ENCODE measurements at regions not wholly inside any gene's neighbourhood (a gene's known extent, or its start where the extent isn't known, plus 50 kb on each side); places are given as distances from the start of the nearest gene placed in this dataset.
A peak's percentile ranks its signal among the peaks of the same experiment; 100 is the strongest.

DNA sequence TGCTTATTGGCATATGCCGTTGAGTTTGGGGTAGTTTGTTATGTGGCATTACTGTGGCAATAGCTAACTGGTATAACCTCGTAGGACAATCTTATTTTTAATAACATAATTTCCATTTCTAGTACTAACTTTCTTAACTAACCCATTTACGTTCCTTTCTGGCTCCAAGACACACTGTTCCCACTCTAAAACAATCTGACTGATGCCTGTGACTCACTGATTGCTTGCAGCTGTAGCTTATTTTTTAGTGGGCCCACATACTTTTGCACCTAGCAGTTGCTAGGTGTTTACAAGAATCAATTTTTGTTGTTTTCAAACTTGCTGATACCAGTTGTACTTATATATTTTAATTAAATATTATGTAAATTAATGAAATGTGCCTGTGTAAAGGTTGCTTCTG lies 52.2 kb downstream of the FAT3 start:
- DNase-seq = peak in 2 of 3 donors; percentile 15

DNA sequence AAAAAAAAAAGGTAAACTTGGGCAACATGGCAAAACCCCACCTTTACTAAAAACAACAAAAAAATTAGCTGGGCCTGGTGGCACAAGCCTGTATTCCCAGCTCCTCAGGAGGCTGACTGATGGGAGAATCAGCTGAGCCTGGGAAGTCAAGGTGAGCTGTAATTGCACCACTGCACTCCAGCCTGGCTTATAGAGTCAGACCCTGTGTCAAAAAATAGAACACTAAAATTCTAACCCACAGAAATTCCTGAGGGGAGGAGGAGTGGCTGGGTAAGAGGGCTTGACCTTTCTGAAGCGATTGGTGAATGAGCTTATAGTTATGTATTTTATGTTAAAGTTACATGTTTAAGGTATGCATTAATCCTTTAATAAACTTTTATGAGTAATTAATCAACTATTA lies 53.3 kb downstream of the FAT3 start:
- DNase-seq = no peak

DNA sequence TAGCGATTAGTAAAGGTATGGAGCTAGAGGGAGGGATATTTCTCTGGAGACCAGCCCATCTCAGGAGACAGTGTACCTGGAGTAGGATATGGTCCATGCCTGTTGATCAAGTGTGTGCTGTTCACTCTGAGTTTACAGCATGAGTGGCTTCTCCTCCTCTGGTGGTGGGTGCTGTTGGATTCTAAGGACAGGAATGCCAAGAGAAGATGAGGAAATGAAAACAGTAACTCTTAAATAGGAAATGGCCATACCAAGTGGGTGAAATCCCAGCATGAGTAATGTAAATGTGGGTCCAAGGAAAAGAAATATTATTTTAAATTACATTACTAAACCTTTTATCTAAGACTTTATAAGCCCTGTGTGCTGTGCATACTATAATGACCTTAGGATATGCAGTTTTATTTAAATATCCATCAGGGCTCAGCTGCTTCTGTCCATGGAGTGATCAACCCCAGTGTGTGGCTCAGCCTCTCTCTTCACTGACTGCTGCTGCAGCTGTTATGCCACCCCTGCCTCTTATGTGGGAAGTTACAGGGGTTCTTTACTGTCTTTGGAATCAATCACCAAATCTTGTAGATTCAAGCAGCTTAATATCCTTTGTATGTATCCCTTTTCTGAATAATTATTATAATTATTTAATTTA lies 54.3 kb downstream of the FAT3 start:
- no peak for DNase-seq

DNA sequence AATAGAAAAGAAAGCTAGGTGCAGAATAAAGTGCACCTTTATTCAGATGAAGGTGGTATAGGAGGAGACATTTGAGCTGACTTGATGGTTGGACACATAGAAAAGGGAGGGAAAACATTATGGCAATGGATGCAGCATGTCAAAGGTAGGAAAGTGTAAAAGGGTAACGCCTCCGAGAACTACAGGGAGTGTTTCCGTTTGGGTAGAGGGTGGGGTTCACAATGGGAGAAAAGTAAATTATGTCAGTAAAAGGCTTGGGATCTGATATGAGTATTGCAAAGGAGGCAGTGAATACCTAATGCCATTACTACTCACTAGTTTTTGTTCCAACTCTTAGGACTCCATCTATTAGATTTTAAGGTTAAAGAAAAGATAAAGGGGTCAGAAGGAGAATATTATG lies 59.5 kb downstream of the FAT3 start:
- DNase-seq = no peak

DNA sequence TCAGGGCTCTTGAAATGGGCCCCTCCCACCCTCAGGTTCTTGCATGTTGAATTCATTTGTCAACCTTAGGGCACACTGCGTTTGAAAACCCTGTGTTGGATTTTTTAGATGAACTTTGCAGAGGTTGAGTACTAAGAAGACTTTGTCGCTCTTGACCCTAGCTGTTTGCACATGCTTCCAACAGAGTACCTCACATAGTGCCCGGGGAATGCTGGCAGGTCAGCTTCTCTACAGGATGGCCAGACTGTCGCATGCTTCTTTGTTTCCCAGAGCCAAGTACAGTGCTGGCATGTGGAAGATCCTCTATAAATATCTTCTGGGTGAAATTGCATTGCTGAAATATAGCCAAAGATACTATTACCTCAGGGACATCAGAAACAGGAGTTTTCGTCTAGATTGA lies 59.9 kb downstream of the FAT3 start:
- no peak for DNase-seq

DNA sequence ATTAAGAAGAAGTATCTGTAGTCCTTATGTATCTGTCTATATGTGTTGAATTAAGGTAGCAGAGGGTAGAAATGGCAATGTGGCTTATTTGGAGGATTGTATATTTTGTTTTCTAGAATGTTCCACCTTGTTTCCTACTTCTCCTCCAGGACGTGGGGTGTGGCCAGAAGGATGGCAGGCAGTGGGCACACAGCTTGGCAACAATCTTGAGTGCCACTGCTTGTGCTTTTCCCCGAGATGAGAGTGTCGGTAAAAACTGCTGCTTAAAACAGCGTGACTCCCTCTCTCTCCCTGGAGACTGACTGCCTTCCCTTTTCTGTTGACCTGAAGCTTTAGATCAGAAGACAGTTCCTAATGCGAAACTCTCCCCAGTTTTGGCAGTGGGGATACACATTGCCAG lies 61.2 kb downstream of the FAT3 start:
- no peak for DNase-seq

DNA sequence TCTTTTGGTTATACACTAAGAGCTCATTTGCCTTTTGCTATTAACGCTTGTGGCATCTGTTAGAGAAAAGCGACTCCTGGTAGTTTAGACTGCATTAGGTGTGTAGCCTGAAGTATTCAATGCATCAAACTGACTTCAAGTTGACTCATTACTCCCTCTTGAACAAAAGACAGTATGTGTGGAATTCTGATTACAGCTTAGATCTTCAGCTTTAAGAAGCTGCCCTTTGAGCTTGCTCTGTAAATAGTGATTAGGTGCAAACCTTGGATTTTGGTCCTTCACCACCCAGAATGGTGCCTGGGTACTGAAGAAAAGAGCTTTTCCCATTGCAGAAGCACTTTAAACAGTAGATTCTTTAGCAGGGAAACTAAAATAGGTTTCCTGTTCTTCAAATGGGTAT lies 62.1 kb downstream of the FAT3 start:
- DNase-seq = no peak

DNA sequence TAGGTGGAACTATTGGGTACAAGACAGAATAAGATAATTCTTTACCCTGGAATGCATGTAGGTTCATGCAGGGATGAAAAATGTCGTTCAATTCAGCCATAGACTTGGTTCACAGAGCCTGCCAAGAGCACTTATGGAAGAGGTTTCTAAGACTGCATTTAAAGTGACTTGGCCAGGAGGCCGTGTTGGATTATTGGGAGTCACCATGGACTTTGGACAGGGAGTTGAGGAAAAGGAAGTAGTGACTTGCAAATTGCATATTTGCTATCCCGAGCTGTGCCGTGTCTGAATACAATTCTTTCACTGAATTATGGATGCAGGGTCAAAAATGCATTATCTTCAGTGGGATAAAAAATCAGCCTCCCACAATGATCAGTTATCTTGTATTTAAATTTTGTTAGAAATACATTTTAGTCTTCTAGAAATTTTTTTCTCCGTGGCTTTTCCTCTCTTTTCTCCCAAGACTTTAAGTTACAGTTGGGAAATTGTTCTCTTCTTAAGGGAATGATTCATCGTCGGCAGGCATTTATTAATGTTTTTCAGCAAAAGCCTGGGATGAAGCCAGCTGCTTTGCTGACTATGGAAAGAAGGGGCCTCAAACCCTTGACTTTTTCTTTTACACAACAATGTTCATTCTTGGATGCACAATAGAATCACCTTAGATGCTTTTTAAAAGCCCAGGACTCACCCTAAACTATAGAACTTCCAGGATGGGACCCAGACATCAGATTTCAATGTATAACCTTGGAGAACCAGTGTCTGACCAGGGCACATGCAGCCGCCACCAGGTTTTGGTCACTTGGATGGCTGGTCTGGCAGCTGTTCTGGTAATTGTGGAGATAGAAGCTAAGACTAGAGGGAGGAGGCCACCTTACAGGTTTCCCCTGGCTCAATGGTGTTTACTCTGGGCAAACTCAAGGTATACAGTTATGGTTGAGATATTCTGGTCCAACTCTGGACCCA lies 70.8 kb downstream of the FAT3 start:
- peak in 1 of 3 donors; percentile 36 for DNase-seq

DNA sequence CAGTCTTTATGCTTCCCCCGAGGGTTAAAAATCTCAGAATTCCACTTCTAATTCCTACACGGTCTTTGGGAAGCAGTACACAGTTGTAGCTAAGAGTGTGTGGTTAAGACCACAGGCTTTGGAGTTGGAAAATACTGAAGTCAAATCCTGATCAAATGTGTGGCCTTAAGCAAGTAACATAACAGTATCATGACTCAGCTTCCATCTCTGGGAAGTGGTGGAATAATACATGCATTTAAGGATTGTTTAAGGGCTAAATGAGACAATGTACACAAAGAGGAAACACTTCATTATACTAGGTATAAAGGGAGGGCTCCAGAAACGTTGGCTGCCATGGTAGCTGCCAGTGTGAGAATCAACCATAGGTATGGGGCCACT lies 71.5 kb downstream of the FAT3 start:
- DNase-seq = peak in 1 of 3 donors; percentile 81

DNA sequence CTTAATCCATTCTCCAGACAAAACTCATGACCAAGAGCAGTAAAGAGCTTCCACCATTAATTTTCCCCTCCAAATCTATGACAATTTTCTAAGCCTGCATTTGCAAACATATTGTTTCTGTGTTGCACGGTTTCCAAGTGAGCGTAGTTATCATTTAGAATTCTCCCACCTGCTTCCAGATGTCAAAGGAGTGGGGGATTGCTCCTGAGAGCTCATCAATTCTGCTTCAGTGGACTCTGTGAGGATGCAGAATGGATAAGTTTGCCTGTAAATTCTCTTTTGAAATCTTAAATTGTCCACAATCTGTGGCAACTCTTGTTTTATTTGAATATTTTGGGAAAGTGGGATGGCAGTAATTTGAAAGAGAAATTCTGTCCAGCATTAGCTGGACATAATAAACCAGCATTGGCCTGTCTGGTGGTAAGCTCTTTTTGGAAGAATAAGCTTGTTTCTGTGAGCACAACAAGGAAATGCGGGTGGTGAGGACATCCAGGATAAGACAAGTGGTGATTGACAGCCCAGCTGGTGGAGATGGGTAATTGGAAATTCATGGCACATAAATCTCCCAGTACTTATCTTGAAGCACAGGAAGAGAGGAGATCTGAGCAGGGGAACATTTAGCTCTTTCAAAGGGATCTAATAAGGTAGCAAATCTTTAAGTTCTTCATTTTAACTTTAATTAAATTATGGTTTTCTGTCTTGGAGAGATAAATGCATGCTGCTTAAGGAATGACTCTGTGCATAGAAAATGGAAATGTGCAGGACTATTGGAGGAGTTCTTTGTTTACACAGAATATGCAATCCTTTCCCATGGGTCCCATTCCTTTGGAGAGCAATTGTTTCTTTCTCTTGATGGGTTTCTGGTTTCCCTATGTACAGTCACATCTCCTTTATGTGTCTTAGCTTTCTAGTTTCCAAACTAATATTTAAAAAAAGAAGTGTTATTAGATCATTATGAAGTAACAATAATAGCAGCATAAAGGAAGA lies 73.2 kb downstream of the FAT3 start:
- no peak for DNase-seq

DNA sequence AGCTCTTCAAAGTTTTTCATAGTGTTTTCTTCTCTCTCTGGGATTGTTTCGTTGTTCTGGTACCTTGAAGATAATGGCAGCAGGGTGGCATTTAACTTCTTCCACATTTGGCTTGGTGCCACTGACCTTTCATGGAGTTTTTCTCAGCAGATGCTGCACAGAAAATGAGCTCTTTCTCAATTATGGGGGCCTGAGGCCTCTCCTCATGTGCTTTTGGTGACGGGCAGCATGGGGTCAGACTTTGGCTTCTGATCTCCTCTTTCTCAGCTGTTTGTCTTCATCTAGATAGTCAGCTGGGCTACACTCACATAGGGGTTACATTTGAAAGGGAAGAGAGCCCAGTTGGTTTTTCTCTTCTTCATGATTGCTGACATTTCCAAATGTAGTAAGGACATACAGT lies 76.3 kb downstream of the FAT3 start:
- no peak for DNase-seq

DNA sequence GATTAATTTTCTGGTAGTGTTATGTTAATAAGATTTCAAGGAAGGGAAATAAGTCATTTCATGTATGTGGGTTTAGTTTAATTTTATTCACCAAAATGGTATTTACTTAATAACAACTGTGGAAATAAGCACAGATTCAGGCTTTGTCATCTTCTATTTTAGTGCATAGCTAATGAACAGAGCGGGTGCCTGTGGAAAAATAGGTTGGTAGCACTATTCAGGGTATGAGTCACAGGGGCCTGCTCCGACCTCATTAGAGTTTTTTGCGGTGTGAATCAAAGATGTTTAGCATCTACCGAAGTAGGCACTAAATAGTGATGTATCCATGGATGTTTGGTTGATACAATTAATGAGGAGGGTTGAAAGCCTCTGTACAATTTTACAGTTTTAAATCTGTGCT lies 78.2 kb downstream of the FAT3 start:
- peak in 1 of 3 donors; percentile 33 for DNase-seq

DNA sequence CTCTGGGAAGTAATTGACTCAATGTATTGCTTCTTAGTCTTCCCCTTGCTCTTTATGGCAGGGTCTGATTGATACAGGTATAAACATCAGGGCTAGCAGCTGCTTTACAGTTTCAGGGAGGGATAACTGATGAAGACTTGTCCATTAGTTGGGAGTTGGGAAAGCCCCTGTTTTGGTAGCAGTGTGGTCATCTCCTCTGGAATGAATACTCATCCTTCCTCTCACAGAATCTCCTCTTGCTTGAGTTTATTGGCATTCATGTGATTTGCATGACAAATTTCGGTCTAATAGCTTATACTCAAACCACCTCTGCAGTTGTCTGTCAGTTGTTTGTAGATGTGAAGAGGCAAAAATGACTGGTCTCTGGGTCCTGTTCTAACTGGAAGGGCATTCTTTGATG lies 79.7 kb downstream of the FAT3 start:
- DNase-seq = no peak

DNA sequence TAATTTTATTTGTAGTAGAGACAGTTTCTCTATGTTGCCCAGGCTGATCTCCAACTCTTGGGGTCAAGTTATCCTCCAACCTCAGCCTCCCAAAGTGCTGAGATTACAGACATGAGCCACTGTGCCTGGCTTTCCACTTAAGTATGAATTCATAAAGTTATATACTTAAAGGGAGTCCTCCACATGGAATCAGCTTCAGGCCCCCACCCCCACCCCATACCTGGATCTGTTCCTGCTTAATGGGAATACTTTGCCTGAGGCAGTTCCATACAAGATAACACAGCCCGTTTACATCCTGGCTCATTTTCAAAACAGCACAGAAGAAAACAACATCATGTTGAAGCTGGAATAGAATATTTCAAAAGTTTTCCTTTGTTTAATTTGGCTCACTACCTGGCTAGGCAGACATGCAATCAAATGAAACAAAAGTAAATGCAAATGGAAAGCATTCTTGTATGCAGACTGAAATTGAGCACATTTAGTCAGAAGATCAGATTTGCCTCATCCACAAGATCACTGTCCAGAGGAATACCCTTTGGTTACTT lies 82.4 kb downstream of the FAT3 start:
- no peak for DNase-seq

DNA sequence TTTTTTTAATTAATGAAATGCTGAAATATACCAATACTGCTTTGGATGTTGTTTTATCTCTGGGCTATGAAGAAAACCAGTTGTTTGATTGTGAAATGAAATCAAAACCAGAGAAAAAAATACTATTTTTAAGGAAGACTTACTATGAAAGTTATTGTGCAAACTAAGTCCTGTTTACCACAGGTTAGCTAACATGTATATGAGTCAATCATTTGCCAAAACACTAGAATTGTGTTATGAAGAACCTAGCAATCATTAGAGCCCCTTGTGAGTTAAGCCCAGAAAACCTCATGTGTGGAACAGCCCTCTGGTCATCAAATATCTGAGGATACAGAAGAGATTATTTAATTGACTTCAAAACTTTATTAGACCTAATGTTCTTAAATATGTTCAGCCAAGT lies 83.7 kb downstream of the FAT3 start:
- no peak for DNase-seq

DNA sequence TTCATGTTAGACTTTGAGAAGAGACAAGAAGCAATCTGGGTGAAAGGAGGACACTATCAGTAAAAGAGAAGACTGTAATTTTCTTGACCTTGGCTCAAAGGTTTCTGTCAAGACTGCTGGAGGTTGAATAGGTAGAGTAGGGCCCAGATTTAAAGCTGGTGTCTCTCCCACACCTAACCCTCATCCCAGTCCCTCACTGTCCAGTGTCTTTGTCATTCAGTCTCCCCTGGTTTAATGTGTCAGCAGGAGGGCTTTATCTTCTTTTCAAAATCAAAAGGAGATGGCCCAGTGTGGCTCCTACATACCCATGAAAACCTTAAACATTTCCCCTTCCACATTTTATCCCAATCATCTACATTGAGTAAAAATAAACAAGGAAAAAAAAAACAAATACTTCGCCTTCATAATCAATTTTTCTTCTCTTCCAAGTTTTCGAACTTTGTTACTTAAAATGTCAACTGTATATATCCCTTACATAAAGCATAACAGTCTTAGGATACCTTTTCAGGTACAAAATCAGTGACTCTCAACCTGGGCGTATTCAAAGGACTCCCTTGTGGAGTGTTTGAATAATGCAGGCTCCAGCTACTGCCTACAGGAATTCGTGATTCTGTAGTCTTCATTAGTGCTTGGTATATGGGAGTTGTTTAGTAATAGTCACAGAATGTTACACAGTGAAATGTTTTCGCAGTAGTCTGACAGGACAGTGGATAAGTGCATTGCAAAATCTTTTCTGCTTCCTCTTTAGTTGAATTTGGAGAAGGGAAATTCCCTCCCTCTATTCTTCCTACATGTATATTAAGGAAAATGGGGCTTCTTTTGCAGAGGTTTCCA lies 87.2 kb downstream of the FAT3 start:
- DNase-seq = no peak

DNA sequence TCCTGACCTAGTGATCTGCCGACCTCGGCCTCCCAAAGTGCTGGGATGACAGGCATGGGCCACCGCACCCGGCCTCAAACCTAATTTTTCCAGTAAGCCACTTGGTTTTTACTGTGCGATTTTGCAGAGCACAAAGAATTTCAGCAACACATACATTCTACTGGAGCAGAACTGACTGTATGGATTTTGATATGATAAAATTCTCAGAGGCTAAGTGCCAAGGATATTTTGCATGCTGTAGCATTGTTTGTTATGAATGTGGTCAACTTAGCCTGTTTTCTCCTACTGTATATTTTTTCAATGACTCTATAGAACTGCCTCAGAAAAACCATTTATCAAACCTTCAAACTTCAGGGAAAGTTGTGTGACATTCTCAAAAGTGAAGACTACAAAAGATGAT lies 89.2 kb downstream of the FAT3 start:
- DNase-seq = no peak

DNA sequence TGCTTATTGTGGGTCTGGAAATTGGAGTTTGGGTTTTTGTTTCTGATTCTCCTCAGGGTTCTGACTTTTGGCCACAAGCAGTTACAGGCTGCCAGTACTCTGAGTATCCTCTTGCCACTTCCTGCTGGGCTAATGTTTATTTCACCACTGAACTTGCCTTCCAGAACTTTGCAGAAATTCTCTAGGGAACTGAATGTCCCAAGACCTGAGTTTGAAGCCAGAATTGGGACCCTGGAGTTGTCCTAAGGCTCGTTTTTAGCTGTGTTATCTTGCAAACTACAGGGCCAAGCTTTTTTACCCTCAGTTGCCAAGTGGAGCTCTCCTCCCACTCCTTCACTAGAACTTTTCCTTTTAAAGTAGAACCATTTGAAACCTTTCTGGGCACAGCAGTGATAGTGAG lies 89.9 kb downstream of the FAT3 start:
- no peak for DNase-seq

DNA sequence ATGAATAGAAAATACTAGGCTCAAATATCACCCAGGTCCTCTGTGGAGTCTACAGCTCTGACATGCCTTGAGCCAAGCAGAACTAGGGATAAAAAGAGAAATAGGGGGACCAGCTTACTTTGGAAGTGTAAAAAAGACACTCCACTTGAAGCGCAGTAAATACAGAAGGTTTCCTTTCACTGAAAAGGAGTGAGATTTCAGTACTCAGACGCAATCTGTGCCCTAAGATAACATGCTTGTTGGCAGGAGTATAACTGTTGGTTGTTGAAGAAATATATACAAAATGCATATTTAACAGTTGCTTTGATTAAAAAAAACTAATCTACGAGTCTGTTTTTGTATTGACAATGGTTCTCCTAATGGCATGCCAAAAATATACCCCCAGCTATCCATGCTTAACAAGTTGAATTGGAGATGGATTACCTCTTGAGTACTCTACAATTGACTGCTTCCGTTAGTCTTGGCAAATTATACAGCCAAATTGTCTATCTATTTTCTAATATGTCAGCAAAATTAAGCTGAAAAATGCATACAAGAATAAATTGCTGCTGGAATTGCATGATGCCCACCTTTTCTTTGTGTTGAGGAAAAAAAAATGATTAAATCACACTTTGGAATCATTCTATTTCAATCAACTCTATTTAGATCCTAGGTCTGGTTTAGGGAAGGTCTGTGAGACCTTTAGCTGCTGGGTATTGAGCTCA lies 91.6 kb downstream of the FAT3 start:
- no peak for DNase-seq

DNA sequence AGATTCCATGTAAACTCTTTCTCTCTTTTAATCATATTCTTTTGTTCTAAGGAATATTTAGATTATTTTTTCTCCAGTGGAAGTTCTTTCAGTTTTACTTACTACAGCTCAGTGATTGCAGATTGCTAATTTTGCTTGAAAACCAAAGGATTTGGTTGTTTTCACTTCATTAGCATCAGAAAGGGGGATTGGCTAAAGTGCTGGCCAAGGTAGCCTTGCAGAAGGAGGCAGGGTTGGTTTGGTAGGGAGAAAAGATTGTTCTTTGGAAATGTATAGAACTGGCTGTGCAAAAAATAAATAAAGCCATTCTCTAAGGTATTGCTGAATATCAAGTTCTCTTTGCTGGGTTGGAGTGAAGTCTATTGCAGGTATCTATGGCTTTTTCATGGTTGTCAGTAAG lies 92.6 kb downstream of the FAT3 start:
- DNase-seq = no peak
